Loucy (cell line): ENCODE measurements at regions not wholly inside any gene's neighbourhood (a gene's known extent, or its start where the extent isn't known, plus 50 kb on each side); places are given as distances from the start of the nearest gene placed in this dataset.

Experiments
- H2AFZ ChIP-seq: fragments of 200-600 bp; sonication (generic); 2 replicates; pipeline ENCODE4 v1.6.0; 2016; ENCODE audit warnings: antibody characterized with exemption, mild to moderate bottlenecking, low read length, moderate library complexity
- H3F3A ChIP-seq: fragments of 200-600 bp; 2 replicates; pipeline ENCODE4 v1.6.0; 2016; ENCODE audit warnings: antibody characterized with exemption, low read depth, mild to moderate bottlenecking
- H3K27me3 ChIP-seq: fragments of 200-600 bp; sonication (generic); 2 replicates; pipeline ENCODE4 v1.6.1; 2014; ENCODE audit warnings: low read length, mild to moderate bottlenecking; ENCODE audit not compliant: insufficient read depth, poor library complexity, severe bottlenecking
- H3K36me3 ChIP-seq: fragments of 200-600 bp; sonication (generic); 2 replicates; pipeline ENCODE4 v1.6.1; 2016; ENCODE audit warnings: low read length; ENCODE audit not compliant: insufficient read depth
- H3K4me1 ChIP-seq: fragments of 200-600 bp; sonication (generic); 2 replicates; pipeline ENCODE4 v1.5.1; 2014; ENCODE audit warnings: low read length, mild to moderate bottlenecking; ENCODE audit not compliant: insufficient read depth, poor library complexity, severe bottlenecking
- H3K4me2 ChIP-seq: fragments of 200-600 bp; sonication (generic); 2 replicates; pipeline ENCODE4 v1.6.0; 2014; ENCODE audit warnings: antibody characterized with exemption, low read length, low read depth, mild to moderate bottlenecking; ENCODE audit not compliant: poor library complexity, severe bottlenecking
- H3K4me3 ChIP-seq: fragments of 200-600 bp; sonication (generic); 2 replicates; pipeline ENCODE4 v1.5.1; 2014; ENCODE audit warnings: low read length, mild to moderate bottlenecking, mixed read lengths; ENCODE audit not compliant: poor library complexity, severe bottlenecking
- H3K79me2 ChIP-seq: fragments of 200-600 bp; sonication (generic); 2 replicates; pipeline ENCODE4 v1.6.1; 2014; ENCODE audit warnings: low read length; ENCODE audit not compliant: insufficient read depth
- H3K9ac ChIP-seq: fragments of 200-600 bp; sonication (generic); 2 replicates; pipeline ENCODE4 v1.6.0; 2014; ENCODE audit warnings: mild to moderate bottlenecking, low read depth, low read length, moderate library complexity; ENCODE audit not compliant: poor library complexity, severe bottlenecking
- H3K9me2 ChIP-seq: fragments of 200-600 bp; sonication (generic); replicated peaks from 2 replicates; pipeline ENCODE4 v1.6.1; 2016; ENCODE audit warnings: low read depth, low read length, mixed read lengths
- H3K9me3 ChIP-seq: fragments of 200-600 bp; sonication (generic); 2 replicates; pipeline ENCODE4 v1.6.1; 2014; ENCODE audit warnings: mild to moderate bottlenecking, antibody characterized with exemption, low read length, low read depth; ENCODE audit not compliant: insufficient read depth
- H4K20me1 ChIP-seq: fragments of 200-600 bp; sonication (generic); 2 replicates; pipeline ENCODE4 v1.6.0; 2014; ENCODE audit warnings: antibody characterized with exemption, low read length, mild to moderate bottlenecking; ENCODE audit not compliant: insufficient read depth, poor library complexity, severe bottlenecking
- EZH2phosphoT487 ChIP-seq: fragments of 200-600 bp; IDR thresholded peaks from 2 replicates; pipeline ENCODE4 v1.6.1; 2018; ENCODE audit warnings: antibody characterized with exemption, mild to moderate bottlenecking, moderate library complexity, borderline replicate concordance
- TF ChIP-seq, protein P1 (sequence below): fragments of 200-600 bp; sonication (generic); conservative IDR thresholded peaks from 2 replicates; pipeline ENCODE4 v1.5.1; 2014; ENCODE audit warnings: mild to moderate bottlenecking, antibody characterized with exemption, low read length

DNA sequence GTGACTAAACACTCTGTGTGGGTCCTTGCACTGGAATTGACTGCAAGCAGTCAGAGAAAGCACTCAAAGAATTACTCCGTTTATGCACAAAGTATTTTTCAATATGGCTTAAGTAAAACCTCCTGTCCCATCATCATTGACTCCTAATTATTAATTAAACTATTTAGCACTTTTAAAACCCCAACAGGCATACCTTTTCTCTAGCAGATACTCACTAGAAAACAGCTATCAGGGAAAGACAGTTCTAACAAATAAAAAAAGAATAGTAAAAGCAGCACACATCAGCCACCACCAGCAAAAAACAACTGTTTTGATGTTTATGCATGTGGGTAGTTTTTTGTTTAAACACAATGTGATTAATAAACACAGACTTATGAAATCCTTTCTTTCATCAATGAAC is 66.2 kb upstream of the GYPA start:
- Histone ChIP-seq H3K79me2 (no peaks in the 10 kb centered on the region), H3K9me3 (no peaks in the 10 kb centered on the region), H3K36me3 (no peaks in the 10 kb centered on the region), H4K20me1 (no peaks in the 10 kb centered on the region), H3K9me2 (no peaks in the 10 kb centered on the region), H3K4me2 (no peak overlapping the region), H3K27me3 (no peaks in the 10 kb centered on the region), H3F3A (no peaks in the 10 kb centered on the region), H3K4me3 (no peak overlapping the region), H3K4me1 (no peaks in the 10 kb centered on the region), H3K9ac (no peak overlapping the region), H2AFZ (no peak overlapping the region)
- TF ChIP-seq EZH2phosphoT487, result no peak
- TF ChIP-seq, protein P1, sequence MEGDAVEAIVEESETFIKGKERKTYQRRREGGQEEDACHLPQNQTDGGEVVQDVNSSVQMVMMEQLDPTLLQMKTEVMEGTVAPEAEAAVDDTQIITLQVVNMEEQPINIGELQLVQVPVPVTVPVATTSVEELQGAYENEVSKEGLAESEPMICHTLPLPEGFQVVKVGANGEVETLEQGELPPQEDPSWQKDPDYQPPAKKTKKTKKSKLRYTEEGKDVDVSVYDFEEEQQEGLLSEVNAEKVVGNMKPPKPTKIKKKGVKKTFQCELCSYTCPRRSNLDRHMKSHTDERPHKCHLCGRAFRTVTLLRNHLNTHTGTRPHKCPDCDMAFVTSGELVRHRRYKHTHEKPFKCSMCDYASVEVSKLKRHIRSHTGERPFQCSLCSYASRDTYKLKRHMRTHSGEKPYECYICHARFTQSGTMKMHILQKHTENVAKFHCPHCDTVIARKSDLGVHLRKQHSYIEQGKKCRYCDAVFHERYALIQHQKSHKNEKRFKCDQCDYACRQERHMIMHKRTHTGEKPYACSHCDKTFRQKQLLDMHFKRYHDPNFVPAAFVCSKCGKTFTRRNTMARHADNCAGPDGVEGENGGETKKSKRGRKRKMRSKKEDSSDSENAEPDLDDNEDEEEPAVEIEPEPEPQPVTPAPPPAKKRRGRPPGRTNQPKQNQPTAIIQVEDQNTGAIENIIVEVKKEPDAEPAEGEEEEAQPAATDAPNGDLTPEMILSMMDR, result no peak

DNA sequence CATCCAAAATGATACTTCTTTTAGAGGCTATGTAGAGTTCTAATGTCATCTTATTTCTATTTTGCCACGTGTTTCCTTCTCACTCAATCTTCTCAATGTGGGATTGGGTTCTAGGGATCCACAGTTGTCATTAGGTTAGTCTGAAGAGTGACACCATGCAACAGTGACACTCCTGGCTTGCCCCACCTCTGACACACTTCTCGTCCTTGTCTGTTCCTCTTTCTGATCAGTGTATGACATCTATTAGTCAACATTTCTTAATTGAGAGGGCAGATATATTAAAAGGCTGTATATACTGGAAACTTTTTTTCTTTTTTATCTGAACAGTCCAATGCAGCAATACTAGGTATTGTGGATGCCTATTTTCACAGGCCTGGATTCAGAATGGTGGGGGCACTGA is 67.6 kb upstream of the GYPA start:
- no peak overlapping the region for H3K9ac ChIP-seq
- H4K20me1 ChIP-seq, result no peaks in the 10 kb centered on the region
- no peaks in the 10 kb centered on the region for H3K4me1 ChIP-seq
- no peak overlapping the region for H2AFZ ChIP-seq
- H3K79me2 ChIP-seq, result no peaks in the 10 kb centered on the region
- TF ChIP-seq EZH2phosphoT487, result no peak
- TF ChIP-seq, protein P1, result no peak
- no peaks in the 10 kb centered on the region for H3K36me3 ChIP-seq
- no peaks in the 10 kb centered on the region for H3K27me3 ChIP-seq
- no peak overlapping the region for H3K4me3 ChIP-seq
- no peaks in the 10 kb centered on the region for H3K9me2 ChIP-seq
- H3K4me2 ChIP-seq, result no peak overlapping the region
- H3F3A ChIP-seq, result no peaks in the 10 kb centered on the region
- no peaks in the 10 kb centered on the region for H3K9me3 ChIP-seq

DNA sequence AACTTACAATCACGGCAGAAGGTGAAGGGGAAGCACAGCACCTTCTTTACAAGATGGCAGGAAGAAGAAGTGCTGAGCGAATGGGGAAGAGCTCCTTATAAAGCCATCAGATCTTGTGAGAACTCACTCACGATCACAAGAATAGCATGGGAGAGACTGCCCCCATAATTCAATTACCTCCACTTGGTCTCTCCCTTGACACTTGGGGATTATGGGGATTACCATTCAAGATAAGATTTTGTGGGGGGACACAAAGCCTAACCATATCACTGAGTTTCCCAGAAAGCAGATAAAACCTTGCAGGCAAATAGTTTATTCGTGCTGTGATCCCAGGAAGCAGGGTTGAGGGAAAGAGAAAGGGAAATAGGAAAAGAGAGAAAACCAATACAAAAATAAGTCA is 69.0 kb upstream of the GYPA start:
- no peak overlapping the region for H3K4me3 ChIP-seq
- no peaks in the 10 kb centered on the region for H3K27me3 ChIP-seq
- no peak for TF ChIP-seq EZH2phosphoT487
- TF ChIP-seq, protein P1, result no peak
- H3K9ac ChIP-seq, result no peak overlapping the region
- no peaks in the 10 kb centered on the region for H3K79me2 ChIP-seq
- H3K9me2 ChIP-seq, result no peaks in the 10 kb centered on the region
- H2AFZ ChIP-seq, result no peak overlapping the region
- 0 out of 2 replicates have a peak, but pooled peaks cover 4% of the 10 kb centered on the region for H3K9me3 ChIP-seq
- H3F3A ChIP-seq, result no peaks in the 10 kb centered on the region
- H3K36me3 ChIP-seq, result no peaks in the 10 kb centered on the region
- no peaks in the 10 kb centered on the region for H4K20me1 ChIP-seq
- H3K4me2 ChIP-seq, result no peak overlapping the region
- no peaks in the 10 kb centered on the region for H3K4me1 ChIP-seq
